OCI-LY1 (cell line): ENCODE measurements at regions not wholly inside any gene's neighbourhood (a gene's known extent, or its start where the extent isn't known, plus 50 kb on each side); places are given as distances from the start of the nearest gene placed in this dataset.

ENCODE experiments used
- EZH2 ChIP-seq: fragments of 200-600 bp; sonication (generic), shearing (Covaris generic); IDR thresholded peaks from 2 replicates; pipeline ENCODE4 v1.8.0; 2017; ENCODE audit warnings: borderline replicate concordance, mixed run types, mild to moderate bottlenecking, antibody characterized with exemption, low read length, moderate library complexity, mixed read lengths
- TF ChIP-seq, protein P1 (sequence below): fragments of 200-600 bp; sonication (generic), shearing (Covaris generic); IDR thresholded peaks from 2 replicates; pipeline ENCODE4 v1.5.1; 2017; ENCODE audit warnings: mild to moderate bottlenecking, antibody characterized with exemption, low read length, moderate library complexity, mixed read lengths

DNA sequence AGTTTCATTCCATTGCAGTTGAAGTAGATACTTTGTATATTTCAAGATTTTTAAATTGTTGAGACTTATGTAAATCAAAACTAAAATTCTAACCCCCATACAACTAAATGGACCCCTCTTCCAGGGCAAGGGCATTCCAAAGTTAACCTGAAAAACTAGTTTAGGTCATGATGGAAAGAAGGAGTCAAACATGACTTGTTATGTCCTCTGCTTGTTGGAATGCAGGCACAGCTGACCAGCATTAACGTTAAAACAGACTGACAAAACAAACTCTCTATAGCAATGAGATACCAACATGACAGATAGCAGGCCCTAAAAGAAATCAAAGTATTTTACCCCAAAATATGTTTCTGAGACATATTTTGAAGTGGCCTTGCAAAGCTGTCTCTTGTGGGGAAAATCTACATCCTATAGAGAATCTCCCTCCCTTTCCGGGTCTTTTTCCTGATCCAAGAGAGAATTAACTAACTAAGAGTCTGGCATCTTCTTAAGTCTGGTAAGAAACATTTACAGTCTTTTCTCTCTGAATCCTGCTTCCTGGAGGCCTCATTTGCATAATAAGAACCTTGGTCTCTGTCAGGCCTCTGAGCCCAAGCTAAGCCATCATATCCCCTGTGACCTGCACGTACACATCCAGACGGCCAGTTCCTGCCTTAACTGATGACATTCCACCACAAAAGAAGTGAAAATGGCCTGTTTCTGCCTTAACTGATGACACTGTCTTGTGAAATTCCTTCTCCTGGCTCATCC is 124.3 kb upstream of the ATXN1 start:
- TF ChIP-seq, protein P1, sequence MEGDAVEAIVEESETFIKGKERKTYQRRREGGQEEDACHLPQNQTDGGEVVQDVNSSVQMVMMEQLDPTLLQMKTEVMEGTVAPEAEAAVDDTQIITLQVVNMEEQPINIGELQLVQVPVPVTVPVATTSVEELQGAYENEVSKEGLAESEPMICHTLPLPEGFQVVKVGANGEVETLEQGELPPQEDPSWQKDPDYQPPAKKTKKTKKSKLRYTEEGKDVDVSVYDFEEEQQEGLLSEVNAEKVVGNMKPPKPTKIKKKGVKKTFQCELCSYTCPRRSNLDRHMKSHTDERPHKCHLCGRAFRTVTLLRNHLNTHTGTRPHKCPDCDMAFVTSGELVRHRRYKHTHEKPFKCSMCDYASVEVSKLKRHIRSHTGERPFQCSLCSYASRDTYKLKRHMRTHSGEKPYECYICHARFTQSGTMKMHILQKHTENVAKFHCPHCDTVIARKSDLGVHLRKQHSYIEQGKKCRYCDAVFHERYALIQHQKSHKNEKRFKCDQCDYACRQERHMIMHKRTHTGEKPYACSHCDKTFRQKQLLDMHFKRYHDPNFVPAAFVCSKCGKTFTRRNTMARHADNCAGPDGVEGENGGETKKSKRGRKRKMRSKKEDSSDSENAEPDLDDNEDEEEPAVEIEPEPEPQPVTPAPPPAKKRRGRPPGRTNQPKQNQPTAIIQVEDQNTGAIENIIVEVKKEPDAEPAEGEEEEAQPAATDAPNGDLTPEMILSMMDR, result no peak
- no peak for TF ChIP-seq EZH2
